HG02759 (cell line): ENCODE measurements at regions not wholly inside any gene's neighbourhood (a gene's known extent, or its start where the extent isn't known, plus 50 kb on each side); places are given as distances from the start of the nearest gene placed in this dataset.
"Not testable (repeated sequence)": the region's sequence is repeated elsewhere in the genome, so short reads cannot be mapped to it uniquely, and the experiment has no call there.

Experiments
- ATAC-seq: cut with Tn5 transposase; IDR thresholded peaks from one replicate; pipeline ENCODE4 v1.9.1; 2021; ENCODE audit warnings: mild to moderate bottlenecking, moderate library complexity; ENCODE audit not compliant: unreplicated experiment

DNA sequence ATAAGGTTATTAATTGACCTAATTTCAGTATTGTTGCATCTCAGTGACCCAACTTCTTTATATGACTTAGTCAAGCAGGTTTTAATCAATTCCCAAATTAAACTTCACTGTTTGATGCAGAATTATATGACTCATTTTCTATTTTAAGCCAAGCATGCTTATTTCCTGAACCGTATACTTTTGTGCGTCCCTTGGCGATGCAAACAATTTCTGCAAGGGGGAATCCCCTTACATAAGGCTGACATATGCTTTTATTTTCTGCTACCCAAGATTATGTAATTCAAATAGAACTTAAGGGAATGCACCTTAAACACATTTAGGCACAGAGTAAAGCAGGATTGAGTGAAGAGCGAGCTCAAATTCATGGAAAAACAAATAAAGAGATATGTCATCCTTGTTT is 303.9 kb downstream of the PDCD6IP start:
- ATAC-seq = no peak

DNA sequence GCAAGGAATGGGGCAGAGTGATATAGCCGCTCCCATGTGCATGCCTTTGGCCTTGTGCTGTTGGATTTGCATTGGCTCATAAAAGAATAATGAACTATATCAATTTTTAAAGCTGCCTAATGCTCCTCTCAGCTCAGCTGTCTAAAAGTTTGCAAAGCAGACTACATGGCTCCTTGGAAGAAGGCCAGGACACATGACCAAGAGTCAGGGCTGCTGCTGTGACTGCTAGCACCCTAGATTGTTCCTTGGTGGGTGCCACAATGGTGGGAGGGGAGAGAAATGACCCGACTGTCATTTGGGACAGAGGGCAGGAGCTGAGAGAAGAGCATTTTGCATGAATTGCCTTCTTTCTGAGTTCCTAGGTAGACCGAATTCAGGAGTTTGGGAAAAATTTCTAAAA is 307.9 kb downstream of the PDCD6IP start:
- no peak for ATAC-seq

DNA sequence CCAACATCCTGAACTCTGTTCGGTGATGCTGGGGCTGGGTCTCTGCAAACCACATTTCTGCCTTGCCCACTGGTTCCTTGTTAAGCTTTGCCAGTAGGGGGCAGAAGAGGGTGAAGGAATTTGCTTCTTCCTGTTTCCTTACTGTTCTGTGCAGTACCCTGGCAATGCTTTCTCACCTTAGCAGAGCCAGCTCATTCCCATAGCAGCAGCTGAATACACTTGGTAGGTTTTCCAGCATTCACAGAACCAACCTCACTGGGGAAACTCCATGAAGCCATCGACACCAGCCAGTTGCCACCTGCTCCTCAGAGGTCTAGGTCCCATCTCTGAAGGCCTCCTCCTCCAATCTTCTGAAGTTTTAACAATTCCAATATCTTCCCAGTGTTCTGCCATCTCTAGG is 308.4 kb downstream of the PDCD6IP start:
- peak; percentile 46 for ATAC-seq

DNA sequence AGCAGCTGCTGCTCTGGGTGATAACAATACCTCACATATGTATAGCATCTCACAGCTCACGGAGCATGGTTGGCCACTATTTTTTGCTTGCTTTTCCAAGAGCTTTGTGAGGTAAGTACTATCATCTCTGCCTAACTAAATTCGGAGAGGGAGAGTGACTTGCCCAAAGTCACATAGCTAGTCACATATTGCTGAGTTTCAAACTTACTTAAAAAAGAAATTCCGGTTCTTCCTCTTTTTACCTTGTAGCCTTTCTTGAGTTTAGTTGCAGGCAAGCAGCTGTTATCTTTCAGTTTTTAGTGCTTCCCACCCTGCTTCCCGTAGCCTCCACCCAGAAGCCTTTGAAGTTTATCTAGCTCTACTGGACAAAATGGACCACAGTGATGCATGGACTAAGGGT is 309.2 kb downstream of the PDCD6IP start:
- peak; percentile 69 for ATAC-seq

DNA sequence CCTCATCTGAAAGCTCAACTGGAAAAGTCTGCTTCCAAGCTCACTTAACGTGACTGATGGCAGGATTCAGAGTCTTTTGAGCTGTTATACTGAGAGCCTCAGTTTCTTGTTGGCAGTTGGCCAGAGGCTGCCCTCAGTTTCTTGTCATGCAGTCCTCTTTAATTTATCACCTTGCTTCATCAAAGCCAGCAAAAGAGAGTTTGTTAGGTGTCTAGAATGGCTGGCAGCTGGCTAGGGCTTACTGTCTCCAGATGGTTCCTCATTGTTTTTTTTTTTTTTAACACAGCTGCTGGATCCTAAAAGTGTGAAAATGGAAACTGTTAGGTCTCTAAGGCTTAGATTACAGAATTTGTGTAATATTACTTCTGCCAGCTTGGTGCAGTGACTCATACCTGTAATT is 310.6 kb downstream of the PDCD6IP start:
- no peak for ATAC-seq

DNA sequence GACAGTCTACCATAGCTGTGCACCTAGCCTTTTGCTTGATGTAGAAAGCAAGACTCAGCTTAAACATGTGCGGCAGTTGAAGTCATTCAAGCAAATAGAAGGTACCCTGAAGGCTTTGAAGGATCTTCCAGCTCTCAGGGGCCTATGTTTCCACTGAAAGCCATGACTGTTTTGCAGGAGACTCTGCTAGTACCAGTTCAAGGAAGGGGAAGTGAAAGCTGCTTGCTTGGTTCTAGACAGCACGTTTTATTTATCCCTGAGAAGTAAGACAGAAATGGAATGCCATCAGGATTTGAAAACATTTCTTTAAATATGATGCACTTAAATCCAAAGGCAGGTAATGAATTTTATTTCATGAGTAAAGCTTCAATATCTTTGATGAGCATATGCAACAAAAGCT is 311.4 kb downstream of the PDCD6IP start:
- peak; percentile 34 for ATAC-seq

DNA sequence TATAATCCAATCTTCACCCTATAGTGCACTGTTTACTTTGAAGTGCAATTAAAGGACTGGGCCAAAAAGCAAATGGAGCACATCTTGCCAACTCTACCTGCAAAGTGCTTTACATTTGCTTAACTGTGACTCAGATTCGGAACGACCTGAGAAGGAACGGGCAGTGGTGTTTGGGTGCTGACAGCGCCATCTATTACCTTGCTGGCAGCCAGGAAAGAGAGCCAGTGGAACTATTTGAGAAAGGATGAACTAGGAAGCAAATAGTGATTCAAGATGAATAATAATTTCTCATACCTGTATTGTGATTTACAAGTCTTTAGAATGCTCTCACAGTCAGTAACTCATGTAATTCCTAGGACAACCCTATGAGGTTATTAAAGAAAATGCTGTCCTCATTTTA is 312.9 kb downstream of the PDCD6IP start:
- ATAC-seq = no peak

DNA sequence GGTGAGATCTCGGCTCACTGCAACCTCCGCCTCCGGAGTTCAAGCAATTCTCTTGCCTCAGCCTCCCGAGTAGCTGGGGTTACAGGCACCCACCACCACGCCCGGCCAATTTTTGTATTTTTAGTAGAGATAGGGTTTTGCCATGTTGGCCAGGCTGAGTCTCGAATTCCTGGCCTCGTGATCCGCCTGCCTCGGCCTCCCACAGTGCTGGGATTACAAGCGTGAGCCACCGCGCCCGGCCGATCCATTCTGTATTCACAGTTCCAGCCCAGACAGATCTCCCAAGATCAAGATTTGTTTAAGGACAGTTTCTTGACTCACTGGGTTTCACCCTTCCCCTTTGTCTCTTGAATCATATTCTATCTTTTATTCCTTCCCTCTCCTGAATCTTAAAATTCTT is 313.8 kb downstream of the PDCD6IP start:
- not testable (repeated sequence) for ATAC-seq

DNA sequence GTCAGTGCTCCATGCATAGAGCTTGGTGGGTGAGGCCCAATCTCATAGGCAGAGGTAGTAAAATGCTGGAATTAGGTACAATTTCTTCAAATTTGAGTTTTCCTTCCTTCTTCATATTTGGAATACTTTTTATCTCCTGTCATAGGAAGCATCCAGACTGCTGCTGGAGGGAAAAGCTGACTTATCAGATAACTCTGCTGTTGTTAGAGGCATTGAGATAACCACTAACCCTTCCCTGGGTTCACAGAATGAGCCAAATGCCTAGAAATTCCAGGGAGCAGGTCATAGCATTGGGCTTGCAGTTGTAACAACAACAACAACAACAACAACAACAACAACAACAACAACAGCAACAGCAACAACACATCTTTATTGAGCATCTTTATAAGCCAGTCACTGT is 332.7 kb downstream of the PDCD6IP start:
- ATAC-seq = no peak

DNA sequence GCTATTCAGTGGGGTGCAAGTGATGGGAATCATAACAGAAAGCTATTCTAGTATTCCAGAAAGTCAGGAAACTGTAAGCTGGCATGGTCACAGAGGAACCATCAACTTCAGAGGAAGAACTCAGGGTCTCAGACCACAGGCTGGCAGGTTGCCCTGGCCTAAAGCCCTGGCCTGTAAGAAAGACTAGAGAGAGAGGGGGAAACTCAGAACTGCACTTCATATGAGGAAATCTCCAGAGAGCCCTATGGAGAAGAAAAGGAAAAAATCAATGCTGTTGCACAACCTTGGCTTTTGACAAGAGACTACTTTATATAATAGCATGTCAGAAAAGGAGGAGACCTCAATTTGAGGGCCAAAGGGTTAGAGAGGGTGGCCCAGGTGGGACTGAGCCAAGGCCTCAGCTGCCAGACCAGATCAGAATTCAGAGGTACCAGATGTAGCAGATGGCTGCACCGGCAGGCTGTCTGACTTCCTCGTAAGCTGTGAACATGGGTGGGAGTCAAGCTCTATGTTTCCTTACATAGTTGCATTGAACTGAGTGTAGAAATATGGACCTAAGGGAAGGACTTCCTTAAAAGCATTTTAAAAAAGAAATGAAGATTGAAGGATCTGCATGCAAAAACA is 333.8 kb downstream of the PDCD6IP start:
- no peak for ATAC-seq

DNA sequence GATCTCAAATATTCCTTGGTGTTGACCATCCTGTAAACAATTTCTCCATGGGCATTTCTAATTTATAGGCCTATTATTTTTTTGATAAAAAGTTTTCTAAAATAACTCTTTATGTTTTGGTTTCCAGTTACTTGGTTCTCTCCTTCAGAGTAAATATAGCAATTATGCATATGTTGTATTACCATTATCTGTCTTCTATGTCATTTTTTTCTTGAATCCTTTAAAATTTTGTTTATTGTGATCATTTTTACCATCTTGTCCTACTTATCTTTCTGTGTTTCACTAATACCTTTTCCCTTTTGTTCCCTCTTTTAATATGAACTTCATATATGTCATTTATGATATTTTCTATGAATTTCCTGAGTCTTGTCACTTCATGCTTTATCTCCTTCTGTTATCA is 341.1 kb downstream of the PDCD6IP start:
- ATAC-seq = no peak

DNA sequence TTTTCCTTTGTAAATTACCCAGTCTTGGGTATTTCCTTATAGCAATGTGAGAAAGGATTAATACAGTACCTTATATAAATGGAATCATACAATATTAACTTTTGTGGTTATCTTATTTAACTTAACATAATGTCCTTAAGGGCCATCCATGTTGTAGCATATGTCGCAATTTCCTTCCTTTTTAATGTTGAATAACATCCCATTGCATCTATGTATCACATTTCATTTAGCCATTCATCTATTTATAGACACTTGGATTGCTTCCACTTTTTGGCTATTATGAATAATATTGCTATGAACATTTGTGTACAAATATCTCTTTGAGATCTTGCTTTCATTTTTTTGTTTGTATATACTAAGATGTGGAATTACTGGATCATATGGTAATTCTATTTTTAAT is 342.2 kb downstream of the PDCD6IP start:
- ATAC-seq = no peak

DNA sequence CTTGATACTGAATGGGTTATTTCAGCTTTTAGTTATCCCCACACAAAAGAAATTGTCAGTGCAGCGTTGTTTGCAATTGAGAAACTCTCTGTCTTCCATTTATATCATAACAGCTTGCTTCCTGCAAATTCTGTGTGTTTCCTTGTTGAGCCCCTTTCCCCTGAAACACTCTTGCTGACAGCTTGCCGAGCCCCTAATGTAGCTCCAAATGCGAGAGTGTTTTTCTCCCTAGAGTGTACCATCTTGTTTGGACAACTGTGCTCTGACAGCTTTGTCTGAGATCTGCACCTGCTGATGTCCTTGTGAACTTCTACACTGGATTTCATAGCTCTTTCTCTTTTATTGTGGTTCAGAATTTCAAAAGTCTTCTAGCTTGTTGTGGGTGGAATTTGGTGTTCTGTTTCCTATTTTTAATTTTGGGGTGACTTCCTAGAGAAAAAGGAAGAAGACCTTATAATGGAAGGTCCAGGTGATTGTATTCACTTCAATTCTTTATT is 343.5 kb downstream of the PDCD6IP start:
- ATAC-seq = no peak

DNA sequence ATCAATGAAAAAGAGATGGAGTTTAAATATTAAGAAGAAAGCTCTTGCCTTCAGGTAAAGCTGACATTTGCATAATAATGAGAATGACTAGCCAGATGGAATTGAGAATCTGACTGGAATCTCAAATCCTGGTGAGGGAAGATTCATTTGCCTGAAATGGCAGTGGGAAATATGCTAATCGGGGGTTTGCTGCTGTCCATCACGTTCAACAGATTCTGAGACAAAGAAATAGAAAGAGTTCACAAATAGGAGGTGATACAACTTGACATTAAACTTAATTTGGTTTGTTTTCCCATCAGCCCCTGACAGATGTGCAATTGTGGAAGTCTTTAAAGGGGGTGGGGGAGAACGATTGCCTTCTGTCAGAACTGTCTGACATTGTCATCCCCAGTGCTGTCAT is 347.4 kb downstream of the PDCD6IP start:
- ATAC-seq = no peak

DNA sequence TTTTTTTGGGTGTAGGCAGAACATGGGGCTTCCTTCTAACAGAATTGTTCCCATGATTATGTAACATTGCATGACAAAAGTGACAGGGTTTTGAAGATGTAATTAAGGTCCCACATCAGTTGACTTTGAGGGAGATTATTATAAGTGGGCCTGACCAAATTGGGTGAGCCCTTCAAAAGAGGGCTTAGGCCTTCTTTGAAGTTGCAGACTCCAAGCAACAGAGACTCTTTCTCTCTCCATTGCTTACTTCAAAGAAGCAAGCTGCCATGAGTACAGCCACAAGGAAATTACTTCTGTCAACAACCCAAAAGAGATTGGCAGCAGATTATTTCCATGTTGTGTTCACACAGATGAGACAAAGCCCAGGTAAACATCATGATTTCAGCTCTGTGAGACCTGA is 348.2 kb downstream of the PDCD6IP start:
- no peak for ATAC-seq

DNA sequence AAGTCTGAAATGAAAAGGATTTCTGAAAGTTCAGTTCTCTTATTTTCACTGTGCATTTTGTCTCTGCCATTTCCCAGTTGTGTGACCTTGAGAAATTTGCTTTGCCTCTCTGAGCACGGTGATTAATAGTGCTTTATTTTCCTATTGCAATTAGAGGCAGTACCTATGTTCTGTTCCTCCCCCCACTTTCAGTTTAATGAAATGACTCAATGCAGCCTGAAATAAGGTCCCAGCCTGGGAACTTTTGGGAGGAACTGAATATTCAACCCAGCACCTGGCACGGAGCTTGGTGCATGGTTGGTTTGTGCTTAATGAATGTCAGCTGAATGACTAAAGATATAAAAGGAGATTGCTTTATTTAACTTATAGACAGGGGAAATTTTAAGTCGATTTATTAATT is 352.6 kb downstream of the PDCD6IP start:
- ATAC-seq = peak; percentile 63

DNA sequence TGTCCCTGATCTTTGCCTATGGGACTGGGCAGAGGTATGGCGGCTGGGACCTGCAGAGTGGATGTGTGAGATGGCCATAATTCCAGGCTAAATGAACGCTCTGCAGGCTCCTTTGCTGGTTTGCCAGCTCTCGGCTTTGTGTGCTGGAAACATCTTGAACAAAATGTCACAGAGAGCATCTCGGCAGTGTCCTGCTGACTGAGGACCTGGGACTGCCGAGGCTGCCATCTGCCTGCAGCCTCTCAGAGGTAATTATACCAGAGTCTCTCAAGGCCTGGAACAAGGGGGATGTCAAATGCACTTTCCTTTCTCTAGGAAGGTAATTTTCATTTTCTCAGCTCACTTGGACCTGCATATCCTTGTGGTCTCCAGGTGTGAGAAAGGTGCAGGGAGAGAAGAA is 354.2 kb downstream of the PDCD6IP start:
- ATAC-seq = no peak

DNA sequence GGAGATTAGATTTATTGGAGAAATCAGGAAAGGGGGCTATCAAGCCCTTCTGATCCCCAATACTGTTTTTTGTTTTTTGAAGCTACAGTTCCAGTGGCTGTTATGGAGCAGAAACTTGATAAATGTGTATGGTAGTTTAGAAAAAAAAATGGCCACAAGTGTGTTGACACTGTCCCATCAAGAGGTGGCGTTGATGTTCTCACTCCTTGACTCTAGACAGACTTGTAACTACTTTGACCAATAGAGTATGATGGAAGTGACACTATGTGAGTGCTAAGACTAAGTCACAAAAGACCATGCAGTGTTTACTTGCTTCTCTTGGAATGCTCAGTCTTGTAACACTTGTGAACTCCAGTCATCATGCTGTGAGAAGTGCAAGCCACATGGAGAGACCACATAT is 356.7 kb downstream of the PDCD6IP start:
- no peak for ATAC-seq

DNA sequence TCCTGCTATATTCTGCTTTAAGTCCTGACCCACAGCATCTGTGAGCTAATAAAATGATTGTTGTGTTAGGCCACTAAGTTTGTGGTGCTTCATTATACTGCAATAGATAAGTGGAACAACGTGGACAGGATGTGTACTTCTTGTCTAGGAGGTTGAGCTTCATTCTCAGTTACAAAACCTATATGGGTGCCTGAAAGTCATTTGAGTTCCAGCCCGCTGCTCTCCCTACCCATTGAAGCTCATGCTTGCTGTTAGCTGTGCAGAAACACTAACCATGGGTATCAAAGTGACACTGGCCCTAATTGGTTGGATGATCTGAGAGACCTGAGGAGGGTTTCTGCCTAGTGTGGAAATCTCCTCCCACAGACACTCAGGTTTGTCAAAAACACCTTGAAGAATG is 357.2 kb downstream of the PDCD6IP start:
- ATAC-seq = no peak

DNA sequence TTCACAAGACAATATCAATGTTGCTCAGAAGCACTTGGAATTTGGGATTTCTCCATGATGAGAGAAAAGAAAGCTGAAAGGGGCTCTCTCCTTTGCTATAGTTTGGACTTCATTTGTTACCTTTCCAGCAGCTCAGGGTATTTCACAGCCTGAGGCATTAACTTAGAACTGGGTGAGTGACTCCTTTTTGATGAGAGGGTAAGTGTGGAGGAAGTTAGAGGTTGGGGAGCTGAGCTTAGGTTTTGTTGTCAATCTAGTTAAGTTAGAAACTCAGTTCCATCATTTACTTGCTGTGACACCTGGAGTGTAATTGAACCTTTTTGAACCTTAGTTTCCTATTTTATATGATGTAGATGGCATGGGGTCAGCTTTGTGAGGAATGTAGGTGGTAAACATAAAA is 359.1 kb downstream of the PDCD6IP start:
- no peak for ATAC-seq

DNA sequence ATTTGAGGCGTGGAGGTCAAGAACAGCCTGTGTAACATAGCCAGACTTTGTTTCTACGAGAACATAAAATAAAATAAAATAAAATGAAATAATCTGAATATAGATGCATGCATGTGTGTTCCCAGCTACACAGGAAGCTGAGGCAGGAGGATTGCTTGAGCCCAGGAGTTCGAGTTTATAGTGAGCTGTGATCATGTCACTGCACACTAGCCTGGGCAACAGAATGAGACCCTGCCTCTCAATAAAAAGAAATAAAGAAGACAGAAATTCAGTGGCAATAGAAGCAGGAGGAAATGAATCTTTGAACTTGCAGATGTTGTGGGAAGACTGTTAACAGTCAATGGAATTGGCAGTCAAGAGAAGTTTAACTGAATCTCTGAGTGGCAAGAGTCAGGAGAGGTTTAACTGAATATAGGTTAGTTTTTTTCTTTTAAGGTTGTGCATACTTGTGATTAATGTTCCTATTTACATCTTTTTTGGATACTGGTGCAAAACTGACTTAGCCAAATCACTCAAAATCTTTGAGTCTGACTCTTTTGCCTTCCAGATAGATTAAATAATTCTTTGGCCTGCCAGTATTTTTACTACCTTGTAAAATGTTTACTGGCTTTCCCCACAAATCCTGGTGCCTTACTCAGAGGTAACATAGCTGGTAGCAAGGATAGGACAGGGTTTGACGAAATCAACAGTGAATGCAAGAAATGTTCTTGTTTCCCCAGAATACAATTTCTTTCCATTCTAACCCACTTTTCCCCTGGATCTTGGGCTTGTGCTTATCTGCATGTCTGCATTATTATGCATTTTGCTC is 361.4 kb downstream of the PDCD6IP start:
- no peak for ATAC-seq

DNA sequence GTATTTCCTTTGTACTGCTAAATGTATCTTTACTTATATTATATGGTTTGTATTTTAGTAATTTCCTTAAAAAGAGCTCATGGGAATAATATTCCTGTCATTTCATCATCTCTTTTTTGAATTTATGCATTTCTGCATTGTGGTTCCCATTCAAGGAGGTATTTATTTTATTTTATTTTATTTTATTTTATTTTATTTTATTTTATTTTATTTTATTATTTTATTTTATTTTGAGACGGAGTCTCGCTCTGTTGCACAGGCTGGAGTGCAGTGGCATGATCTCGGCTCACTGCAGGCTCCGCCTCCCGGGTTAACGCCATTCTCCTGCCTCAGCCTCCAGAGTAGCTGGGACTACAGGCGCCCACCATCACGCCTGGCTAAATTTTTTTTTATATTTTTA is 371.2 kb downstream of the PDCD6IP start:
- ATAC-seq = not testable (repeated sequence)

DNA sequence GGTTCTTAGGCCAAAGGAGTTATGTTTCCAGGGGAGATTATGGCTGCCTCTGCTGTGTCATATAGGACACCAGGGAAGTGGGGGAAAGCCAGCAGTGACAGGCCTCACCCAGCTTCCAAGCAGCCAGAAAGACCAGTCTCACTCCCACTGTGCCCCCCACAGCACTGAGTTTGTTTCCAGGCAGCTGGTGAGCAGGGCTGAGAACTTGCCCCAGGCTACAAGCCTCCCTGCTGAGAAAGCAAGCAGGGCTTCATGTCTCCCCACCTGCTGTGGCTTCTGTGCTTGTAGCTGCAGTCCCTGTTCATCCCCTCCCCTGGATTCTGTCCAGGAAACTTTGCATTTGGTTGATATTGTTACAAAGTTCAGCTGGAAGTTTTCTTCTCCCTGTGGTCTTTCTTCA is 376.3 kb downstream of the PDCD6IP start:
- ATAC-seq = no peak
